IMR-90 (cell line): ENCODE measurements at regions not wholly inside any gene's neighbourhood (a gene's known extent, or its start where the extent isn't known, plus 50 kb on each side); places are given as distances from the start of the nearest gene placed in this dataset.

Experiments
- ATAC-seq: fragments of 200-7000 bp; cut with Tn5 transposase; 2 replicates; pipeline ENCODE4 v1.9.1; 2020; ENCODE audit warnings: low read depth, mild to moderate bottlenecking, moderate library complexity
- BruUV-seq: library from RNA; stranded (reverse); fragments of 400-500 nt; replicated peaks from 2 replicates; lab custom pipeline; 2021; lab: Mats Ljungman, UMichigan
- CTCF ChIA-PET: fragments of 300-600 bp; formaldehyde crosslinking; extraction: SDS; loops from one replicate; lab custom pipeline; 2021; ENCODE audit warnings: antibody characterized with exemption; lab: Yijun Ruan, JAX
- POLR2A ChIA-PET: fragments of 300-600 bp; sonication (Branson Sonifier 250); formaldehyde crosslinking; loops from one replicate; lab custom pipeline; 2022; ENCODE audit warnings: antibody characterized with exemption; ENCODE audit not compliant: unreplicated experiment; lab: Charles Lee
- DNase-seq: peaks from one replicate; pipeline ENCODE4 v3.0.0; 2013
- H2AFZ ChIP-seq: replicated peaks from 2 replicates; pipeline ENCODE3; 2013; ENCODE audit warnings: low read length, mild to moderate bottlenecking; ENCODE audit not compliant: poor library complexity
- H2AK5ac ChIP-seq: 2 replicates; pipeline ENCODE4 v1.6.1; 2013; ENCODE audit warnings: low read depth, low read length, inconsistent platforms
- H2AK9ac ChIP-seq: replicated peaks from 2 replicates; pipeline ENCODE3; 2013; ENCODE audit warnings: mild to moderate bottlenecking, low read depth, low read length, moderate library complexity; ENCODE audit not compliant: poor library complexity
- H2BK120ac ChIP-seq: 2 replicates; pipeline ENCODE4 v1.6.1; 2013; ENCODE audit warnings: low read depth, low read length, inconsistent platforms
- H2BK15ac ChIP-seq: 3 replicates; pipeline ENCODE4 v1.6.1; 2013; ENCODE audit warnings: low read depth, low read length, inconsistent platforms
- H2BK20ac ChIP-seq: 2 replicates; pipeline ENCODE4 v1.6.1; 2013; ENCODE audit warnings: low read depth, mild to moderate bottlenecking, inconsistent platforms, low read length, moderate library complexity
- H2BK5ac ChIP-seq: 2 replicates; pipeline ENCODE4 v1.6.1; 2013; ENCODE audit warnings: mild to moderate bottlenecking, low read depth, low read length, inconsistent platforms; ENCODE audit not compliant: poor library complexity, severe bottlenecking
- H3K14ac ChIP-seq: replicated peaks from 2 replicates; pipeline ENCODE4 v1.6.1; 2013; ENCODE audit warnings: low read depth, low read length, inconsistent platforms
- H3K18ac ChIP-seq: 2 replicates; pipeline ENCODE4 v1.6.1; 2013; ENCODE audit warnings: low read depth, low read length, control low read depth
- H3K23ac ChIP-seq: 2 replicates; pipeline ENCODE4 v1.6.1; 2013; ENCODE audit warnings: low read depth, low read length, inconsistent platforms
- H3K27ac ChIP-seq: 2 replicates; pipeline ENCODE4 v1.5.1; 2013; ENCODE audit warnings: mild to moderate bottlenecking, control low read depth, low read length; ENCODE audit not compliant: insufficient read depth
- H3K27me3 ChIP-seq: 2 replicates; pipeline ENCODE4 v1.6.1; 2013; ENCODE audit warnings: low read length; ENCODE audit not compliant: control insufficient read depth, insufficient read depth
- H3K36me3 ChIP-seq: 2 replicates; pipeline ENCODE4 v1.6.1; 2013; ENCODE audit warnings: low read length, mixed read lengths; ENCODE audit not compliant: control insufficient read depth, insufficient read depth
- H3K4ac ChIP-seq: 2 replicates; pipeline ENCODE4 v1.6.1; 2013; ENCODE audit warnings: low read depth, low read length, inconsistent platforms
- H3K4me1 ChIP-seq: 2 replicates; pipeline ENCODE4 v1.6.1; 2013; ENCODE audit warnings: low read length, mixed read lengths; ENCODE audit not compliant: control insufficient read depth, insufficient read depth
- H3K4me2 ChIP-seq: 2 replicates; pipeline ENCODE4 v1.6.1; 2013; ENCODE audit warnings: low read depth, mild to moderate bottlenecking, control low read depth, low read length, moderate library complexity
- H3K4me3 ChIP-seq: 2 replicates; pipeline ENCODE4 v1.5.1; 2013; ENCODE audit warnings: low read depth, mild to moderate bottlenecking, control low read depth, low read length, moderate library complexity; ENCODE audit not compliant: insufficient read depth
- H3K56ac ChIP-seq: 2 replicates; pipeline ENCODE4 v1.6.1; 2013; ENCODE audit warnings: low read length, inconsistent platforms; ENCODE audit not compliant: insufficient read depth; ENCODE audit errors: extremely low read depth
- H3K79me1 ChIP-seq, 2 experiments: 2 replicates each; pipeline ENCODE4 v1.6.1; 2013; ENCODE audit warnings: low read length in 2 of 2, inconsistent platforms in 1 of 2, low read depth in 1 of 2
- H3K9ac ChIP-seq: 2 replicates; pipeline ENCODE4 v1.6.1; 2013; ENCODE audit warnings: low read depth, low read length, control low read depth
- H3K9me1 ChIP-seq: 2 replicates; pipeline ENCODE4 v1.6.1; 2013; ENCODE audit warnings: low read length, inconsistent platforms; ENCODE audit not compliant: insufficient read depth
- H3K9me3 ChIP-seq: 2 replicates; pipeline ENCODE4 v1.6.1; 2013; ENCODE audit warnings: low read length; ENCODE audit not compliant: control insufficient read depth, insufficient read depth
- H4K20me1 ChIP-seq: 2 replicates; pipeline ENCODE4 v1.6.1; 2013; ENCODE audit warnings: low read length, inconsistent platforms; ENCODE audit not compliant: insufficient read depth
- H4K5ac ChIP-seq: 2 replicates; pipeline ENCODE4 v1.6.1; 2013; ENCODE audit warnings: mild to moderate bottlenecking, low read depth, low read length, control low read depth
- H4K8ac ChIP-seq, 2 experiments: 2 replicates each; pipeline ENCODE4 v1.6.1; 2013; ENCODE audit warnings: low read depth in 2 of 2, low read length in 2 of 2, control low read depth in 1 of 2, inconsistent platforms in 1 of 2
- H4K91ac ChIP-seq: 2 replicates; pipeline ENCODE4 v1.6.1; 2013; ENCODE audit warnings: low read depth, low read length, inconsistent platforms; ENCODE audit not compliant: insufficient read depth
- BHLHE40 ChIP-seq: fragments of 150-350 bp; IDR thresholded peaks from 2 replicates; pipeline ENCODE4 v1.6.1; 2016; ENCODE audit warnings: mild to moderate bottlenecking, low read depth, low read length
- CHD1 ChIP-seq: IDR thresholded peaks from 2 replicates; pipeline ENCODE4 v1.6.1; 2012; ENCODE audit warnings: low read depth, low read length, improper control_type of control experiment
- RCOR1 ChIP-seq: IDR thresholded peaks from 2 replicates; pipeline ENCODE4 v1.6.1; 2012; ENCODE audit warnings: mild to moderate bottlenecking, low read length, improper control_type of control experiment; ENCODE audit not compliant: insufficient replicate concordance
- RFX5 ChIP-seq: IDR thresholded peaks from 2 replicates; pipeline ENCODE4 v1.8.0; 2012; ENCODE audit warnings: low read depth, mild to moderate bottlenecking, low read length, moderate library complexity
- SMC3 ChIP-seq: fragments of 150-350 bp; IDR thresholded peaks from 2 replicates; pipeline ENCODE4 v1.6.1; 2016; ENCODE audit warnings: low read depth, mild to moderate bottlenecking, antibody characterized with exemption, low read length, moderate library complexity
- WGBS, 2 experiments: methylation state at CpG; one replicate each; pipeline versions ENCODE4 v1.1.5 to v1.1.7; 2013; ENCODE audit warnings: missing lambda C conversion rate in 2 of 2; ENCODE audit not compliant: insufficient read length in 1 of 2; ENCODE audit errors: extremely low coverage in 2 of 2; 5-methylcytosine and 5-hydroxymethylcytosine counted together
- dilution Hi-C: fragments of 300-500 bp; cut with HindIII; formaldehyde crosslinking; loops from one replicate; pipeline ENCODE4 v1.14.3; 2018; ENCODE audit warnings: low sequenced_read_pairs; ENCODE audit not compliant: unreplicated experiment
- in situ Hi-C: fragments of 300-500 bp; cut with MboI; formaldehyde crosslinking; loops from 3 replicates; pipeline ENCODE4 v1.14.3; 2019; ENCODE audit warnings: low sequenced_read_pairs, inconsistent platforms, mixed read lengths
- intact Hi-C: fragments of 100-400 bp; cut with micrococcal nuclease; formaldehyde crosslinking; loops from 2 replicates; pipeline ENCODE4 v1.10.0; 2022
- TF ChIP-seq, protein P1 (sequence below): conservative IDR thresholded peaks from 2 replicates; pipeline ENCODE4 v1.5.1; 2012; ENCODE audit warnings: mild to moderate bottlenecking, low read depth, low read length, improper control_type of control experiment
- TF ChIP-seq, protein P2 (sequence below): fragments of 150-350 bp; IDR thresholded peaks from 2 replicates; pipeline ENCODE4 v1.6.1; 2016; ENCODE audit warnings: low read depth, mild to moderate bottlenecking, low read length, moderate library complexity, borderline replicate concordance

DNA sequence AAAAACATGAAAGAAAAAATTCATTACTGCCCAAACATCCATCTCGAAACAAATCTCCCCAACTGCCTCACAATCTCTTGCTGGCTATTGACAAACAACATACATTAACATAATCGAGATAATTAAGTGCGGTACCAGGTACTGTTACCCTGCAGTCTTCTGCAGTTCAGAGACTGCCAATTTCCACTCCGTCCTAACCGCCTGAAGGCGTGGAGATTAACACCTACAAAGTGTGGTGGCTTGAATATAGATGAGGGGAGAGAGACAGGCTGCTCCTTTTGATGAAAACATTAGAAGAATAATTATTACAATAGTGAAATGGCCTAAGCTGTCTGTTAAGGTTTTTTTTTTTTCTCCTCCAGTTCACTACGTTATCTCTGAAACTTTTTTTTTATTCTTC, 258.9 kb upstream of the SOX4 start:
- ChIA-PET CTCF (interaction anchor here (0.7 kb wide), 1 partner anchor 790 kb away, joined by 4 read pairs; no protein-coding TSS in a partner anchor), POLR2A (no interaction called here)
- H3K23ac ChIP-seq, result no peak overlapping the region
- no peak overlapping the region for H4K91ac ChIP-seq
- H3K14ac ChIP-seq, result no peak overlapping the region
- H3K4me3 ChIP-seq, result no peak overlapping the region
- H2BK15ac ChIP-seq, result no peak overlapping the region
- no peaks in the 10 kb centered on the region for H3K36me3 ChIP-seq
- no peak overlapping the region for H3K27ac ChIP-seq
- H2AK5ac ChIP-seq, result no peak overlapping the region
- no peak overlapping the region for H3K4ac ChIP-seq
- DNase-seq, result no peak
- intact Hi-C loops (no loop called here), dilution Hi-C loops (no loop called here), in situ Hi-C loops (no loop called here)
- no peak overlapping the region for H3K18ac ChIP-seq
- H4K20me1 ChIP-seq, result no peaks in the 10 kb centered on the region
- no peaks in the 10 kb centered on the region for H3K9me1 ChIP-seq
- BruUV-seq, result no TSS peak
- TF ChIP-seq, protein P1, sequence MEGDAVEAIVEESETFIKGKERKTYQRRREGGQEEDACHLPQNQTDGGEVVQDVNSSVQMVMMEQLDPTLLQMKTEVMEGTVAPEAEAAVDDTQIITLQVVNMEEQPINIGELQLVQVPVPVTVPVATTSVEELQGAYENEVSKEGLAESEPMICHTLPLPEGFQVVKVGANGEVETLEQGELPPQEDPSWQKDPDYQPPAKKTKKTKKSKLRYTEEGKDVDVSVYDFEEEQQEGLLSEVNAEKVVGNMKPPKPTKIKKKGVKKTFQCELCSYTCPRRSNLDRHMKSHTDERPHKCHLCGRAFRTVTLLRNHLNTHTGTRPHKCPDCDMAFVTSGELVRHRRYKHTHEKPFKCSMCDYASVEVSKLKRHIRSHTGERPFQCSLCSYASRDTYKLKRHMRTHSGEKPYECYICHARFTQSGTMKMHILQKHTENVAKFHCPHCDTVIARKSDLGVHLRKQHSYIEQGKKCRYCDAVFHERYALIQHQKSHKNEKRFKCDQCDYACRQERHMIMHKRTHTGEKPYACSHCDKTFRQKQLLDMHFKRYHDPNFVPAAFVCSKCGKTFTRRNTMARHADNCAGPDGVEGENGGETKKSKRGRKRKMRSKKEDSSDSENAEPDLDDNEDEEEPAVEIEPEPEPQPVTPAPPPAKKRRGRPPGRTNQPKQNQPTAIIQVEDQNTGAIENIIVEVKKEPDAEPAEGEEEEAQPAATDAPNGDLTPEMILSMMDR, result no peak
- TF ChIP-seq BHLHE40 (no peak), SMC3 (no peak), RCOR1 (no peak), RFX5 (no peak), CHD1 (no peak)
- TF ChIP-seq, protein P2, sequence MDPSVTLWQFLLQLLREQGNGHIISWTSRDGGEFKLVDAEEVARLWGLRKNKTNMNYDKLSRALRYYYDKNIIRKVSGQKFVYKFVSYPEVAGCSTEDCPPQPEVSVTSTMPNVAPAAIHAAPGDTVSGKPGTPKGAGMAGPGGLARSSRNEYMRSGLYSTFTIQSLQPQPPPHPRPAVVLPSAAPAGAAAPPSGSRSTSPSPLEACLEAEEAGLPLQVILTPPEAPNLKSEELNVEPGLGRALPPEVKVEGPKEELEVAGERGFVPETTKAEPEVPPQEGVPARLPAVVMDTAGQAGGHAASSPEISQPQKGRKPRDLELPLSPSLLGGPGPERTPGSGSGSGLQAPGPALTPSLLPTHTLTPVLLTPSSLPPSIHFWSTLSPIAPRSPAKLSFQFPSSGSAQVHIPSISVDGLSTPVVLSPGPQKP, result no peak
- H4K8ac ChIP-seq, result no peak overlapping the region
- no peak overlapping the region for H4K5ac ChIP-seq
- no peaks in the 10 kb centered on the region; the same call in none of the 2 replicates for H3K27me3 ChIP-seq
- H2AK9ac ChIP-seq, result no peak overlapping the region
- no peak overlapping the region for H3K56ac ChIP-seq
- no peak overlapping the region for H2BK120ac ChIP-seq
- no peaks in the 10 kb centered on the region for H3K4me1 ChIP-seq
- H2BK5ac ChIP-seq, result no peak overlapping the region
- no peak overlapping the region for H2BK20ac ChIP-seq
- no peak overlapping the region for H3K9ac ChIP-seq
- WGBS, 2 experiments, result 75% methylated on average over 2 of the region's 7 CpGs; no CpG with 5 or more reads in 1 of the 2 experiments
- ATAC-seq, result no peak
- no peaks in the 10 kb centered on the region for H3K79me1 ChIP-seq
- H3K9me3 ChIP-seq, result no peaks in the 10 kb centered on the region
- no peak overlapping the region for H2AFZ ChIP-seq
- H3K4me2 ChIP-seq, result no peak overlapping the region
